ENCODE measurements at regions not wholly inside any gene's neighbourhood (a gene's known extent, or its start where the extent isn't known, plus 50 kb on each side); places are given as distances from the start of the nearest gene placed in this dataset.

GRCh38 chr2:2674831-2675230, 343.8 kb upstream of the MYT1L start:
- CTCF ChIA-PET (ENCODE audit: partially characterized antibody), result interaction anchor here (0.8 to 2.0 kb wide), 2 partner anchors 22 to 24 kb away, joined by 3 to 6 read pairs; no protein-coding TSS in a partner anchor

More at GRCh38 chr2:2674831-2675230, 343.8 kb upstream of the MYT1L start:
- Histone ChIP-seq H2AFZ (ENCODE audit: low read length) (no peak overlapping the region), H4K8ac (ENCODE audit: extremely low read depth, insufficient read depth, low read length) (no peak overlapping the region), H3K79me2 (ENCODE audit: control insufficient read depth in 1 of 2, insufficient read depth in 2 of 2, low read length in 2 of 2) (no peaks in the 10 kb centered on the region), H4K5ac (ENCODE audit: insufficient read length, low read depth, low read length) (no peak overlapping the region), H2BK5ac (ENCODE audit: low read depth, low read length) (no peak overlapping the region), H4K91ac (replicated peaks; ENCODE audit: insufficient read length, low read length) (no peak overlapping the region), H3K9me3 (ENCODE audit: insufficient read depth in 2 of 2, low read depth in 1 of 2, low read length in 1 of 2) (no peaks in the 10 kb centered on the region), H3K27me3 (replicated peaks in 1 of 4; ENCODE audit: control insufficient read depth in 3 of 4, extremely low read depth in 1 of 4, insufficient read depth in 3 of 4, low read length in 3 of 4) (0 out of 7 replicates have a peak, but pooled peaks cover 0 to 3% (median 0%) of the 10 kb centered on the region in 4 experiments), H3K4me2 (ENCODE audit: insufficient read depth in 1 of 2, low read depth in 2 of 2, low read length in 2 of 2) (no peak overlapping the region), H3K36me3 (ENCODE audit: control insufficient read depth in 2 of 4, insufficient read depth in 4 of 4, low read length in 3 of 4) (no peaks in the 10 kb centered on the region), H3K4me3 (ENCODE audit: extremely low read depth in 1 of 4, insufficient read depth in 2 of 4, low read depth in 3 of 4, low read length in 4 of 4) (no peak overlapping the region), H2BK20ac (ENCODE audit: low read length) (no peak overlapping the region), H2BK120ac (replicated peaks; ENCODE audit: low read depth, low read length) (no peak overlapping the region), H3K4ac (replicated peaks; ENCODE audit: insufficient read length, low read depth, low read length) (no peak overlapping the region), H2BK15ac (ENCODE audit: low read length) (no peak overlapping the region), H3K56ac (replicated peaks; ENCODE audit: insufficient read length, low read depth, low read length) (no peak overlapping the region), H3K23me2 (ENCODE audit: low read depth, low read length) (no peaks in the 10 kb centered on the region), H3K23ac (ENCODE audit: insufficient read length) (no peak overlapping the region), H4K20me1 (replicated peaks in 1 of 2; ENCODE audit: control insufficient read depth in 1 of 2, insufficient read depth in 2 of 2, low read length in 2 of 2) (no peaks in the 10 kb centered on the region), H3K79me1 (ENCODE audit: low read depth, low read length) (no peaks in the 10 kb centered on the region), H3K27ac (ENCODE audit: low read depth, low read length) (no peak overlapping the region), H3K4me1 (replicated peaks in 1 of 4; ENCODE audit: control insufficient read depth in 3 of 4, insufficient read depth in 4 of 4, low read length in 3 of 4) (peaks cover 0 to 2% (median 0%) of the 10 kb centered on the region in 4 experiments; a peak in 1 of 7 replicates), H3K9ac (replicated peaks in 1 of 4; ENCODE audit: extremely low read depth in 1 of 4, low read depth in 3 of 4, low read length in 3 of 4) (no peak overlapping the region), H2BK12ac (ENCODE audit: low read depth, low read length) (no peak overlapping the region), H3K14ac (ENCODE audit: insufficient read length) (no peak overlapping the region), H3K18ac (ENCODE audit: extremely low read depth, low read length) (no peak overlapping the region), H2AK5ac (ENCODE audit: low read depth, low read length) (no peak overlapping the region)
- POLR2A ChIA-PET (ENCODE audit: partially characterized antibody), result no interaction called here
- WGBS, 2 experiments (ENCODE audit: extremely low coverage in 1 of 2, insufficient coverage in 1 of 2, insufficient read length in 1 of 2, insufficient replicate concordance in 2 of 2, low coverage in 1 of 2, low lambda C conversion rate in 2 of 2, missing lambda C conversion rate in 1 of 2), result 77% methylated on average over 6 of the region's 6 CpGs; no CpG with 5 or more reads in 1 of the 2 experiments
- TF ChIP-seq JUND (IDR thresholded peaks at IDR 0.05; ENCODE audit: low read length) (no peak), CREB1 (IDR thresholded peaks at IDR 0.05) (no peak), MAFK (IDR thresholded peaks at IDR 0.05; ENCODE audit: low read depth, low read length) (no peak), FOSL1 (IDR thresholded peaks at IDR 0.05; ENCODE audit: insufficient read depth, low read depth, low read length) (no peak), BACH1 (IDR thresholded peaks at IDR 0.05; ENCODE audit: low read length) (no peak), USF2 (IDR thresholded peaks at IDR 0.05; ENCODE audit: low read length) (no peak), CHD2 (IDR thresholded peaks at IDR 0.05; ENCODE audit: low read length) (no peak), BCL11A (IDR thresholded peaks at IDR 0.05; ENCODE audit: low read depth in 2 of 2, low read length in 2 of 2) (no peak), BRCA1 (IDR thresholded peaks at IDR 0.05; ENCODE audit: low read depth, low read length) (no peak), ATF3 (IDR thresholded peaks at IDR 0.05; ENCODE audit: insufficient read depth, low read depth, low read length) (no peak)
- DNase-seq (ENCODE audit: low read depth in 1 of 2, low spot score in 2 of 2) (no peak), FAIRE-seq (no peak)

All from H1 (cell line).